SK-N-MC (cell line): ENCODE measurements at regions not wholly inside any gene's neighbourhood (a gene's known extent, or its start where the extent isn't known, plus 50 kb on each side); places are given as distances from the start of the nearest gene placed in this dataset.

ENCODE experiments used
- DNase-seq: peaks from one replicate; pipeline ENCODE4 v3.0.0-alpha.2; 2011; ENCODE audit warnings: low read depth, low spot score
- H3K27ac ChIP-seq: fragments of 200-600 bp; sonication (generic); 2 replicates; pipeline ENCODE4 v1.5.1; 2016; ENCODE audit warnings: mixed run types
- H3K36me3 ChIP-seq: fragments of 200-600 bp; sonication (generic); 2 replicates; pipeline ENCODE4 v1.6.1; 2017; ENCODE audit warnings: antibody characterized with exemption, low read length, mixed read lengths; ENCODE audit not compliant: insufficient read depth
- H3K4me3 ChIP-seq: fragments of 200-600 bp; sonication (generic); 2 replicates; pipeline ENCODE4 v1.5.1; 2016
- H3K9ac ChIP-seq: fragments of 200-600 bp; sonication (generic); 2 replicates; pipeline ENCODE4 v1.8.0; 2017; ENCODE audit warnings: mixed run types, mixed read lengths; ENCODE audit not compliant: insufficient read length
- H3K9me3 ChIP-seq: fragments of 200-600 bp; sonication (generic); 2 replicates; pipeline ENCODE4 v1.6.1; 2017; ENCODE audit warnings: low read depth, mild to moderate bottlenecking, antibody characterized with exemption, low read length, moderate library complexity, mixed read lengths
- EZH2 ChIP-seq: fragments of 200-600 bp; sonication (generic); IDR thresholded peaks from one replicate; pipeline ENCODE4 v1.6.1; 2017; ENCODE audit warnings: antibody characterized with exemption
- FOXP2 ChIP-seq: optimal IDR thresholded peaks from 2 replicates; pipeline ENCODE3; 2011; ENCODE audit warnings: mild to moderate bottlenecking, moderate library complexity; ENCODE audit not compliant: insufficient read depth; ENCODE audit errors: extremely low read length, control extremely low read depth
- POLR2AphosphoS5 ChIP-seq: IDR thresholded peaks from 2 replicates; pipeline ENCODE4 v1.6.1; 2012; ENCODE audit warnings: mild to moderate bottlenecking, low read depth, low read length, borderline replicate concordance

DNA sequence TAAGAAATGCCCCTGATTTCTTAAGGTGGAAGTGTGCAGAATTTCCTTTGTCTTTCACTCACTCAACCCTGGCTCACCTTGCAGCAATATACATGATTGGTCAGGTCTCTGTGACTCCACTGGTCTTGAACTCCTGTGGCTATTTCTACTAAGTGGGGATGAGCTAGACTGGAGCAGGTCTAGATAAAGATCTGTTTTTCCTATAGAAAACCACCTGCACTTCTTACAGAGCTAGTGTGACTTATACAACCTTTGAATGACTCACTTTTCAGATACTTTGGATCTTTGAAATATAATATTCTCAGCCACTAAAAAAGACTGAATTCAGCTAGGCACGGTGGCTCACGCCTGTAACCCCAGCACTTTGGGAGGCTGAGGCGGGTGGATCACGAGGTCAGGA, 98.5 kb upstream of the KCTD1 start:
- H3K36me3 ChIP-seq, result no peaks in the 10 kb centered on the region
- no peaks in the 10 kb centered on the region for H3K9me3 ChIP-seq
- DNase-seq, result no peak
- no peak overlapping the region for H3K9ac ChIP-seq
- no peak overlapping the region for H3K4me3 ChIP-seq
- no peak overlapping the region for H3K27ac ChIP-seq
- TF ChIP-seq EZH2 (no peak), FOXP2 (no peak), POLR2AphosphoS5 (no peak)

DNA sequence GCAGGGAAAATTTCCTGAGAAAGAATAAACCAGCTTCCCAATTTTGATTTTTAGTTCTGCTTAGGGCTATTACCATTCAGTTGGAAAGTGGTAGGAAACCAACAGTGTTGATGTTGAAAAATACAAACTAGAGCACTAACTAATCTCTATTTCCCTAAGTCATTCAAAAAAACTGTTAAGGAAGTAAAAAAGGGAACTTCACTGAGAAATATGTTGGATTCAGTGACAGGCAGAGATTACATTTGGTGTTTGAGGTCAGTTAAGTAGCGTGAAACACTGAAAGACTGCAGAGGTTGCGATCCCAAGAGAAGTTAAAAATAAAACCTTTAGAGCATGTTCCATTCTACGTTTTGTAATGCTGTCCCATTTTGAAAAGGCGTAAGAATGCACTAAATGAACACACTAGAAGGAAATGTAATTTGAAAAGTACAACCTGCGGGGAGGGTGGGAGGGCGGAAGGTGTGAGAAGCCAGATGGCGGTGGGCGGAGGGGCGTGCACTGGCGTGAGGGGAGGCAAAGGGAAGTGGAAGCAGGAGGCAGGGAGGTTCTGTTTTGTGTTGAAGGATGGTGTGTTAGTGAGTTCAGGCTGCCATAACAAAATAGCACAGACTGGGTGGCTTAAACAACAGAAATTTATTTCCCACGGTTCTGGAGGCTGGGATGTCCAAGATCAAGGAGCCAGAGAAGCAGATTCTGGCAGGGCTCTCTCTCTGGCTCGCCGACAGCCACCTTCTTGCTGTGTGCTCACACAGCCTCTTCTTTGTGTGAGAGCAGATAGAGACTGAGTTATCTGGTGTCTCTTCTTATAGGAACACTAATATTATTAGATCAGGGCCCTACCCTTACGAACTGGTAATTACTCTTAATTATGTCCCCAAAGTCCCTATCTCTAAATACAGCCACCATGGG, 94.3 kb upstream of the KCTD1 start:
- Histone ChIP-seq H3K36me3 (no peaks in the 10 kb centered on the region), H3K27ac (no peak overlapping the region), H3K4me3 (no peak overlapping the region), H3K9me3 (no peaks in the 10 kb centered on the region), H3K9ac (no peak overlapping the region)
- no peak for DNase-seq
- TF ChIP-seq FOXP2, result no peak
- TF ChIP-seq POLR2AphosphoS5, result no peak
- no peak for TF ChIP-seq EZH2

DNA sequence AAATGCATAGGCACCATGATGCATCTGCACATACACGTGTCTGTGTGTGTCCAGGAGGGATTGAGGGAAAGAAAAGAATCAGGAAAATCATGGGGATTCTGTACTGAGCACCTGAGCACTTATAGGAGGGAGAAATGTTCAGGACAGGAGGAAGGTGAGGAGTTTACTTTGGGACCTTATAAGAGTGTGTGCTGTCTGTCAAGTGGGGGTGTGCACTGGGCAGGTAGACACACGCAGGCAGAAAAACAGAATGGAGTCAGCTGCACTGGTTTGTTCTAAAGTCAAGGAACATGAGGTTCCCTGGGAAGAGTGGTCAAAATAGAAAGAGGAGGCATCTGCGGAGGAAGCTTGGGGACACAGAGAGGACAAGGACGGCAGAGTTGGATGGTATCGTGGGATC, 92.2 kb upstream of the KCTD1 start:
- TF ChIP-seq FOXP2, result no peak
- TF ChIP-seq POLR2AphosphoS5, result no peak
- TF ChIP-seq EZH2, result no peak

DNA sequence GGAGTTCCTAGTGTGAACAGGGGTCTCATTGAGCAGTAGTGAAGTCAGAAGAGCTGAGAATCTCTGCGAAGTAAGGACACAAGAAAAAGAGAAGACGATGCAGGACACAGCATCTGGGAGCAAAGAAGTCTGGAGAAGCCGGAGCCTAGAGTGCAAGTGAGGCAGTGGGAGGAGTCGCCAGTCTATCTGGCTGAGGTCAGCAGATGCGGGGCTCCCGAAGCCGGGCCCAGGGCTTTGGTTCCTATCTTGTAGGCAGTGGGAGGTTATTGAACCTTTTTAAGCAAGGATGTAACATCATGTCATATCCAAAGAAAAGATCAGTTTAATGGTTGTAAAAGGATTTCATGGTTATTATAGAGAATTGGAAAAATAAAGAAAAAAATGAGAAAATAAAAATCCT, 90.8 kb upstream of the KCTD1 start:
- no peak overlapping the region for H3K4me3 ChIP-seq
- H3K9ac ChIP-seq, result no peak overlapping the region
- H3K9me3 ChIP-seq, result no peaks in the 10 kb centered on the region
- H3K36me3 ChIP-seq, result no peaks in the 10 kb centered on the region
- no peak overlapping the region for H3K27ac ChIP-seq
- TF ChIP-seq POLR2AphosphoS5 (no peak), FOXP2 (no peak), EZH2 (no peak)
- no peak for DNase-seq

More for the DNA sequence above, 92.2 kb upstream of the KCTD1 start:
- Histone ChIP-seq H3K36me3 (no peaks in the 10 kb centered on the region), H3K4me3 (no peak overlapping the region), H3K27ac (no peak overlapping the region), H3K9me3 (no peaks in the 10 kb centered on the region), H3K9ac (no peak overlapping the region)
- no peak for DNase-seq

DNA sequence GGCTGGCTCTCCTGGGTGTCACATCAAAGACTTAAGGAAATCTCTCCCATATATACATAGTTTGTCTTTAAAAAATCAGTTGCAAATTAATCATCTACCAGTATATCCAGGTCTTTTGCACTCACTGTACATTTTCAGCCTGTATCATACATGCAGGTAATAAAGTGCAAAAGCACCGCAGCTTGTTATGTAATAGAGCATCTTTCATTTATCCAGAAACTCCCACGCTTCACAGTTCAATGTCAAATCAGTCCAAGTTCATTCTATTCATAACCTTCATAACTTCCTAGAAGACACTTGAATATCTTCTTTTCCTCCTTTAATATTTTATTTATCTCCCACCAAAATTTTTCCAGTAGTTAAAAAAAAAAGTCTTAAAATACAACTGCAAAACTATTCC, 89.6 kb upstream of the KCTD1 start:
- no peak overlapping the region for H3K9ac ChIP-seq
- DNase-seq, result no peak
- no peaks in the 10 kb centered on the region for H3K9me3 ChIP-seq
- no peaks in the 10 kb centered on the region for H3K36me3 ChIP-seq
- H3K27ac ChIP-seq, result no peak overlapping the region
- no peak overlapping the region for H3K4me3 ChIP-seq
- TF ChIP-seq FOXP2 (no peak), POLR2AphosphoS5 (no peak), EZH2 (no peak)

DNA sequence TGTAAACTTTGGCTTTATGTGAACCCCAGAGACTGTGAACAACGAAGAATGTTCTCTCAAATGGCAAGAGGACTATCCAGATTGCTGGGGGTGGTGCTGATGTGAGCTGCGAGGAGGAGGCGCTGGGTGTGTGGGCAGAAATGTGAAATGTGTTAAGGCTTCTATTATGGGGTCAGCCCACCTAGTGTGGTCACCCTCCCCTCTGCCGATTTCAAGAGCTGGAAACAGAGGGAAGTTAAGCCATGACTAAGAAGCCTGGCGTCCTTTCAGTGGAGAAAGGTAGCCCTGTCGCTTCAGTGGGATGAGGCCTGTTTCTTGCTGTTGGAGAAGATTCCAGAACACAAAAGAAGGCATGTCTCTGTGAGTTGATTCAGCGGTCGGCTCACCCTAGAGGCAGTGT, 89.0 kb upstream of the KCTD1 start:
- H3K27ac ChIP-seq, result no peak overlapping the region
- H3K4me3 ChIP-seq, result no peak overlapping the region
- H3K9ac ChIP-seq, result no peak overlapping the region
- TF ChIP-seq FOXP2, result no peak
- no peaks in the 10 kb centered on the region for H3K36me3 ChIP-seq
- no peaks in the 10 kb centered on the region for H3K9me3 ChIP-seq
- no peak for DNase-seq

DNA sequence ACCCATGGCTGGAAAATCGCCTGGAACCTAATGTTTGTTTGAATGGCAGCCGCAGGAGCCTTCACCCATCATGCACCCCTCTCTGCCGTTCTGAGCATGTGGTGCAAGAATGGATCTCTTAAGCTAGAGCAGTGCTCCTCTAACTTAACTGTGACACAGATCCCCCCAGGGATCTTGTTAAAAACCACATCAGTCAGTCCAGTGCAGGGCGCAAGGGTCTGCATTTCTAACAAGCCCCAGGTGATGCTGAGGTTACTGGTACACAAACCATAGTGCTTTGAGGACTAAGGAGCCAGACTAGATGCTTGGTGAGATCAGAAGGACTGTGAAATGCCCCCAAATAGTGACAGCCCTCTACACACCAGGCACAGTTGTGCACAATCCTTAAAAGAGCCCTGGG, 87.1 kb upstream of the KCTD1 start:
- no peak for TF ChIP-seq EZH2
- TF ChIP-seq POLR2AphosphoS5, result no peak
- no peak for TF ChIP-seq FOXP2
- H3K27ac ChIP-seq, result no peak overlapping the region
- H3K4me3 ChIP-seq, result no peak overlapping the region
- no peak overlapping the region for H3K9ac ChIP-seq
- H3K9me3 ChIP-seq, result no peaks in the 10 kb centered on the region
- no peaks in the 10 kb centered on the region for H3K36me3 ChIP-seq
- no peak for DNase-seq

DNA sequence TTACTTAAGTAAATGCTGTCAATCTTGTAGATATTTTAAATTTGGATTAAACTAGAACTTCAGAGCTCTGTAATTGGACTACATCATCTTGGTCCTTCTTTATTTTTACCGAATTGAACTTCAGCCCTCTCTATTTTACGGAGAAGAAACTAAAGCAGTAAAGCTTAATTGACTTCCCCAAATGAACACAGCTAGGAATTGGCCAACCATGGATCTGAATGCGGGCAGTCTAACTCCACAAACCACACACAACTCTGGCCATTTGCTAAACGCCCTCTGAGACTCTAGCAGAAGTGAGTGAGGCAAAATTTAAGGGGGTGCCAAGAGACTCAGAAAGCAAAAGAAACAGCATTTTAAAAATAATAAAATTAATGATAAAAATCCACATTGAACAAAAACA, 86.3 kb upstream of the KCTD1 start:
- H3K36me3 ChIP-seq, result no peaks in the 10 kb centered on the region
- TF ChIP-seq FOXP2 (no peak), POLR2AphosphoS5 (no peak), EZH2 (no peak)
- no peaks in the 10 kb centered on the region for H3K9me3 ChIP-seq
- DNase-seq, result no peak
- no peak overlapping the region for H3K9ac ChIP-seq
- H3K27ac ChIP-seq, result no peak overlapping the region
- H3K4me3 ChIP-seq, result no peak overlapping the region

DNA sequence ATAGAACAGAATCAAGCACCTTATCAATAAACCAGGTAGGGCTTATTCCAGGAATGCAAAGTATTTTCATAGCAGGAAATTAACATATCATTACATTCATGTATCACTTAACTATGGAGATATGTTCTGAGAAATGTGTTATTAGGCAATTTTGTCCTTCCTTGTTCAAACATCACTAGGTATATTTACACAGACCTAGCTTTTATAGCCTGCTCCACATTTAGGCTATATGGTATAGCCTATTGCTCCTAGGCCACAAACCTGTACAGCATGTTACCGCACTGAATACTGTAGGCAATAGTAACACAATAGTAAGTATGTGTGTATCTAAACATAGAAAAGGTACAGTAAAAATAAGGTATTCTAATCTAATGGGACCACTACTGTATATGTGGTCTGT, 82.8 kb upstream of the KCTD1 start:
- no peak overlapping the region for H3K27ac ChIP-seq
- no peaks in the 10 kb centered on the region for H3K9me3 ChIP-seq
- TF ChIP-seq FOXP2 (no peak), EZH2 (no peak), POLR2AphosphoS5 (no peak)
- DNase-seq, result no peak
- no peak overlapping the region for H3K9ac ChIP-seq
- no peak overlapping the region for H3K4me3 ChIP-seq
- no peaks in the 10 kb centered on the region for H3K36me3 ChIP-seq
